NCI-H2227 (cell line): ENCODE measurements at regions not wholly inside any gene's neighbourhood (a gene's known extent, or its start where the extent isn't known, plus 50 kb on each side); places are given as distances from the start of the nearest gene placed in this dataset.
A peak's percentile ranks its signal among the peaks of the same experiment; 100 is the strongest.
"Not testable (repeated sequence)": the region's sequence is repeated elsewhere in the genome, so short reads cannot be mapped to it uniquely, and the experiment has no call there.

Source experiments
- DNase-seq: peaks from one replicate; lab custom pipeline; 2025; ENCODE audit not compliant: unreplicated experiment; lab: John Stamatoyannopoulos, UW

DNA sequence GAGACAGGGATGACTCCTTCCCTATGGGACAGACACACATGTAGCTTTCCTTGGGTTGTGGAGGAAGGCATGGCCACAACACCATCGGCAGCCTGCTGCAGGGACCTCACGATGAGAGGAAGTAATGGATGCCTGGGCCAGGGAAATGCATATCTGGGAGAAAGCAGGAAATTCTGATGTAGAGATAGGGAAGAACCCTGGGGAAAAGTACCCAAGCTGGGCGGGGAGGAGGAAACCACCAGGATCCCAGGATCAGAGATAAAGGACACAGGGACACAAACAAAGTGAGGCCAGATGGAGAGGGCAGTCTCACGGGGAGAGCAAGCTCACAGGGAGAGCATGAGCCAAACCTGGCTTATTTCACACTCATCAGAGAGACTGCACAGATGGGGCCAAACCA lies 294.7 kb upstream of the TEKT4 start:
- not testable (repeated sequence) for DNase-seq

DNA sequence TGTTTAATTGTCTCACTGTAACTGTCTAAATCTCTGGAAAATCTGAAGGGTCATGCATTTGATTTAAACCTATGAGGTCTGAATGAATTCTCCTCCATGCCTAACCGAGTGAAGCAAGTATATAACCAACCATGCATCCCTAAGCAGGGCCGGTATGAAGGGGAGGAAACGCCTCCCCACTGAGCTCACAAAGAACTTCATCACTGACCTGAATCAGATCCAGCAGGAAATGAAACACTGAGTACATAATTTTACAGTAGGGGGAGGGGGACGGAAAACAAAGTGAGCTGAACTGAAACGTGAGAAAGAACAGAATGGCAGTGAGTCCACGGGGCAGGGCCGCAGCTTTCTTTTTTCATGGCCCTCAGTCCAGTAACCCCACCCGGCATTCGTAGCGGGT lies 294.1 kb upstream of the TEKT4 start:
- not testable (repeated sequence) for DNase-seq

DNA sequence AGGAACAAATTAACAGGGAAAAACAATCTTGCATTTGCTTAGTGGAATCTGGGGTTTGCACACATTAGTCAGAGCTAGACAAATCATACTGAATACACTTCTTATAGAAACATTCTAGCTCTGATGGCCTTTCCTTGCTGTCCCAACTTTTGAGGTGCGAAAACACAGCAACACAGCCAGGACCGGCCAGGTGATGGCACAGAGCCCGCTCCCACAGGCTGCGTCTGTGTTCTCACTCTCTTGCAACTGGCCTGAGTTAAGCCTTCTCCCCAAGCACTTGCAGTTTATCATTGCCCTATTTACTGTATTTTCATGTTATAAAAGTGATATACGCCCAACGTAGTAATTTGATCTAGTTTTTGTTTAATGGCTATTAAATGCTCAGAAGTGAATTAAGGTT lies 292.0 kb upstream of the TEKT4 start:
- DNase-seq: not testable (repeated sequence)

DNA sequence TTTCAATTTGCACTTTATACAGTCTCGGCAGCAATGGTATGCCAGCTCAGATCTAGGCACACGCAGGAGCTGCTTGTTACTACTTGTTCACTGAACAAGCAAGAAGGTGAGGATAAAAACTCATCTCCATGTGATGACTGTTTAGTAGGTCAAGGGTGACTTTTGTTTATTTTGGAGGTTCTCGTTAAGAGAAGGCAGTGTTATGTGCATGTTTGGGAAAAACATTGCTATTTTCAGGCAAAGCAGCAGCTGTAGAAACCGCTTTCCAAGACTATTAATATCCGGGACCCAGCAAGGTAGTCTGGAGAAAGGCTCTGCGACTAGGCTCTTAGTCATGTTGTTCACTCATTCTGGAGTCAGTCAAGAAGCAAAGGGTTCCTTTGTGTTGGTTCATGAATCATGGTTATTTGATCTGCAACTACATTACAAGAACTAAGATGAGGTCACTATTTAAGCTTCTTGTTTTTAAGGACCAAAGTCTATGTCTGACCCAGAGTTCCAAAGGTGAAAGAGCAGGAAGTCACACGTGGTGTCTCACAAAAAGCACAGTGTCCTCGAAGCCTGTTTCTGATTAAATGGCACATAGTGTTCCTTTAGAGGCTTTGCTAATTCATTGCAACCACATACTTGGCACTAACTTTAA lies 288.0 kb upstream of the TEKT4 start:
- not testable (repeated sequence) for DNase-seq

DNA sequence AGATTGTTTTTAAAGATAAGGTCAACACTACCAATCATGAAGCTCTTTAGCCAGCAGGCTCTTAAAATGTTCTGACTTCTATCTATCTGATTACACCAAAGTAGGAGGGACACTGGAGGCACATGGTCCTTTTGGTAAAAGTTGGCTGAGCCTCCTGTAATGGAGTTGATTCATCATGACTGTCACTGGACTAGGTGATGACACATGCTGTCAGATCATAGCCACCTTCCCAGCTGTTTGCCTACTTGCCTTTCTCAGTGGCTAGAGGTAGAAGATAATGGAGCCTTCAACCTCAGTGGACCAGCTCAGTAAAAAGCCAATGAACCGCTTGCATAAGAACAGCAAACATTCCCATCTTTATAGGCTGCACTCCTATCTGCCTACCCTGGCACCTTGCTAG lies 286.7 kb upstream of the TEKT4 start:
- DNase-seq: not testable (repeated sequence)

DNA sequence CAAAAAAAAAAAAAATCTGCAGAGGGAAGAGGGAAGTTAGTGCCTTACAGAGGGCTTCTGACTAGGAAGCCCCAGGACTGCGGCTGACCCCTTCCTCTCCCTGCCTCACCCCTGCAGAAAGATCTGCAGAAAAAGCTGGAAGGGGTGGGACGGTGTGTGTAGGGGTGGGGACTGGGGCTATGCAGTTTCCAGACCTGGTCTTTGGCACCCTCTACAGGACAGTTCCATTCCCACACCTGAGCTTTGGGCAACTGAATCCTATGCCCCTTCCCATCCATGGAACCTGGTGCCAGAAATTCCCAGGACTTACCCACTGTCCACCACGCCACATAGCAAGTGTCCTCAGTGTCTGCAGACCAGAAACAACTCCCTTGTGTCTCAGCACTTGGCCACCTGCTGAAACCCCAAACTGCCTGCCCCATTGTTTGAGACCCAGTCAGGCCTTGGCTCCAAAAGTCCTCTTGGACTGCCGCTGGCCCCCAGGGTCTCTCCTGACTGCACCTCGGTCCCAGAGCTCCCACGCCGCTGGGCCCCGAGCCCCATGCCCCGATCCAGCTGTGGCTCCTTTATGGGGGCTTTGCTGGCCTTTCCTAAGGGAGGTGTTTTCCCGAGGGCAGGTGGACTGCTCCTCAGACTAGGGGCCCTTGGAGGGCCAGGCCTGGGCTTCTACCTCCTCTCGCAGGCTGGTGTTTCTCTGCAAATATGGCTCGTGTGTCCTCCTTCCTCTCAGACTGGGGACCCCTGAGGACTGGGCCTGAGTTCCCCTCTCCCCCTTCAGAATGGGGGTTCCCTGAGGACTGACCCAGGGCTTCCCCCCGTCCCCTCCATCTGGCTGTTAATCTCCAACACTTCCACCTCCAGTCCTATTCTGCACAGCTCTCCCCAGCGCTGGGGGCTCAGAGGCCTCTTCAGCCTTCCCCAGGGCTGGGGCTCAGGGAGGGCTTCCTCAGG lies 284.9 kb upstream of the TEKT4 start:
- peak; percentile 16 for DNase-seq

DNA sequence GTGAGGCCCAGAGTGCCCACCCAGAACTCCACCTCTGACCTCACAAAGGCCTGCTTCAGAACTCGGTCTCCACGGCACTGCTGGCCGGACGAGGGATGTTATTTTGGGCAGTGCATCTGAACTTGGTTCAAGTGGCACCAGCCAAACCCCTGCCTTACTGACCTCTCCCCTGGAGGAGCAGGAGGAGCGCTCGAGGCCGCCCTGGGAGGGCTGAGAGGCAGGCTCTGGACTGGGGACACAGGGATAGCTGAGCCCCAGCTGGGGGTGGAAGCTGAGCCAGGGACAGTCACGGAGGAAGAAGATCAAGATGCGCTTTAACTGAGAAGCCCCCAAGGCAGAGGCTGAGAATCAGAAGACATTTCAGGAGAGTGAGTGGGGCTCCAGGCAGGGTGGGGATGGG lies 284.2 kb upstream of the TEKT4 start:
- DNase-seq: not testable (repeated sequence)

DNA sequence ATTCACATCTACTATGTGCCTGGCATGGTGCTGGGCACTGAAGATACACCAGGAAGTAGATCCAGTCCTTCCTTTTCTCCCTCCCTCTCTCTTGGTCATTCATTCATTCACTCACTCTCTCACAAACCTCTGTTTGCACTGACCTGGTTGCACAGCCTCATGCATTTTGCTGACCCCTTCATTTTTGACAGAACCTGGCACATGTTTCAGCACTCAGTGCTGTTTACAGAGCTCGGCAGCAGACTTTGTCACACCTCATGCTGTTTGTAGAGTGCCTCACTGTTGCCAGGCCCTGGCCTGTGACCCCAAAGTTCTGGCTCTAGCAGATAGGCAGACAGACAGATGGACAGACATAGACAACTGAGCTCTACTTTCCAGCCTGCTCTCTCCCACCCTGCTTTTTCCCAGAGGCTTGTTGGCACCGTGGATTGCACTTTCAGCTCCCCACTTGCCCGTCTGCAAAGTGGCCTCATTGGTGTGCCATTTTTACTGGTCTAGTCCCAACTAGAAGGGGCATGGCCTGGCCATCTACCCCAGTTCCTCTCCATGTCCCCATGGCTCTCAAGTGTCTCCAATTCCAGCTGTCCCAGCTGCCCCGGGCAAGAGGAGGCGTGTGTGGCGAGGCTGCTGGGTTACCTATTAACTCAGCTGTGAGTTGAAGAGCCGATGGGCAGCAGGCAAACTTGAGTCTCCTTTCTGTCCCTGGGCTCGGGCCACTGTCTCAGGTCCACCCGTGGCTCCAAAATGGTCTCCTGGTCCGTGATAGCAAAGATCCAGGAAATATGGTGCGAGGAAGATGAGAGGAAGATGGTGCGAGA lies 277.0 kb upstream of the TEKT4 start:
- DNase-seq: not testable (repeated sequence)

DNA sequence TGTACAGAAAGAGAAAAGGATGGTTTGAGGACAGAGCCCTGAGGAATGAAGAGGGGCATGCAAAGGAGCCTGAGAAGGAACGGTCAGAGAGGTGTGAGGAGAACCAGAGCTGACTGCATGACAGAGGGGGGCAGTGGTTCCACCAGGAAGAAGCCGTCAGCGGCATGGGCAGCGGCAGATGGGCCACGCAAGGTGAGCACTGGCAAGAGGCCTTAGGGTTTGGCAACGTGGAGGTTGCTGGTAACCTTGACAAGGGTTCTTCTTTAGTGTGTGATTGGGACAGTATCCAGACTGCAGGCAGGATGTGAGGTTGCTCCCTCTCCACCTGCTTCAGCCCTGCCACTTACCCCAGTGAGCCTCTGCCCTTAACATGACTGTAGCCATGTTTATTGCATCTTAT lies 275.3 kb upstream of the TEKT4 start:
- not testable (repeated sequence) for DNase-seq

DNA sequence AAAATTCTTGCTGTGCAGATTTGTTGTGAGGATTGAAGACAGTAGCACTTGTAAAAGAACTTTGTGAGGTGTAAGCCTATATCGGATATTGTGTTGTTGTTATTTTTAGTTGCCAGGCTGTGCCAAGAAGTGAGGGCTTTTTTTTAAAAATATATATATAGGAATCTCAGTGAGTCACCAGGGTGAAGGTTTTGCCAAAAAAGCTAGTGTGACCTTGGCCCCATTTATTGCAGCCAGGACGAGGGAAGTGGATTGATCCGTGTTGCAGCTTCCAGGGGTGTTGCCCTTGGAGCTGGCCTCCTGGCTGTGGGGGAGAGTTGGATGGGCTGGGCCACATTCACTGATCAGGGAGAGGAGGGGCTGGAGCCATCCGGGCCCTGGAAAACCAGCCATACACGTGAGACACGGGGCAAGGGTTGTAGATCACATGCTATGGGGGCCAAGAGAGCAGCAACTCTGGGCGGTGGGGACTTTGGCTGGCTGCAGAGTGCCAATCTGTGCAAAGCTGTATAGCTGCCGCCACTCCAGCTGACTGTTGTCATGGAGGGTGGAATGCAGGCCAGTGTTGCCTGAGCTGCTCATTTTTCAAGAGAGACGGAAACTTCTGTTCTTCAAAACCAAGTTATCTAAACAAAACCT lies 273.0 kb upstream of the TEKT4 start:
- DNase-seq: not testable (repeated sequence)

DNA sequence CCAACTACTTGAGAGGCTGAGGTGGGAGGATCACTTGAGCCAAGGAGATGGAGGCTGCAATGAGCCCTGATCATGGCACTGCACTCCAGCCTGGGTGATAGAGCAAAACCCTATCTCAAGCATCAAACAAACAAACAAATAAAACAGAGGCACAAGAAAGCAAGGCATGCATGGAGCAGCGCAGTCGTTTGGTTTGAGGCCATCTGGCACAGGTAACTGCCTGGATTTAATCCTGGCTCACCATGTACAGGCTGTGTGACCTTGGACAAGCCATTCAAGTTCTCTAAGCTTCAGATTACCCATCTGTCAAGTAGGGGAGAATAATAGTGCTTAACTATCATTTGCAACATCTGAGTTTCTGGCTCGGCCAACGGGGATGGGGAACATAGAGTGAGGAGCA lies 270.3 kb upstream of the TEKT4 start:
- DNase-seq: not testable (repeated sequence)

DNA sequence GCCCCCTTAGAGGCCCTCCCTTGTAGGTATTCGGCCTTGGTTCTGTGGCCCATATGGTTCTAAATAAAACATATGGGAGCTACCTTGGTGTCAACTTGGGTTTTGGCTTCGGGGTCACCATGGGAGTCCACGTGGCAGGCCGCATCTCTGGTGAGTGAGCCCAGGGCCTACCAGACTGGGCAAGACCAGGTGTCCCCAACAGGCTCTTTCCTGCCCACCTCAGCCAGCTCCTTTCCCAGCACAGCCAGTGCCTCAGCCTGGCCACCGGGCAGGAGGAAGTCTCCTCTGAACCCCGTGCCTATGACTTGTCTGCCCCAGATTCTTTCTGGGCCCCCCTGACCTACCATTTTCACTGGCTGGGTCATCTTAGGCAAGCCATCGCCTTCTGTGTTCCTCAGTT lies 268.8 kb upstream of the TEKT4 start:
- DNase-seq: no peak

DNA sequence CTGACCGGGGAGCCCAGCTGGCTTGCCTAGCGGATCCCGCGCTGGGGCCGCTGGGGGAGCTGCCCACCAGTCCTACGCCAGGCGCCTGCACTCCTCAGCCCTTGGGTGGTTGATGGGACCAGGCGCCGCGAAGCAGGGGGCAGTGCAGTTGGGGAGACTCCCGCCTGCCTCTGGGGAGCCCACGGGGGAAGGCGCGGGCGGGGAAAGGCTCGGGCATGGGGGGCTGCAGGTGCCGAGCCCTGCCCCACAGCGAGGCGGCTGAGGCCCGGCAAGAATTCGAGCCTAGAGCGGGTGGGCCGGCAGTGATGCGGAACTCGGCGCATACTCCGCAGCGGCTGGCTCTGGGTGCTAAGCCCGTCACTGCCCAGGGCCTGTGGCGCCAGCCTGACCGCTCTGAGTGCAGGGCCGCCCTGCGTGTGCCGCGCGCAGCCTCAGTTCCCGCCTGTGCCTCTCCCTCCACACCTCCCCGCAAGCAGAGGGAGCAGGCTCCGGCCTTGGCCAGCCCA lies 249.1 kb upstream of the TEKT4 start:
- DNase-seq: peak; percentile 4

DNA sequence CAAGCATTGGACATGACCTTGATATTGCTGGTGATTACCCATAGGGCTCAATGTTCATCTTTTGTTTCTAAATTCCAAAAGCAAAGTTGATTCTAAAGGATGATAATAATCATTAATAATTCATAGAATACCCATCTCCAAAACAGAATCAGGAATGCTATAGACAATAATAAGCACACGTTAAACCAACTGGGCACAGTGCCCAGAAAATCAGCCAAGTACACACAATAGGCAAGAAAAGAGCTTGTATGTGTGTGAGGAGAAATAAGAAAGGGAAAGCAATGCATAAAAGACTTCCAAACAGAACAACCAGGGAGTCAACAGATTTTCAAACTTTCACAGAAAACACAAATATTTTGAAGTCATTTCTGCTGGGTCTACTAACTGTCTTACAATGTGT lies 242.3 kb upstream of the TEKT4 start:
- DNase-seq: not testable (repeated sequence)

DNA sequence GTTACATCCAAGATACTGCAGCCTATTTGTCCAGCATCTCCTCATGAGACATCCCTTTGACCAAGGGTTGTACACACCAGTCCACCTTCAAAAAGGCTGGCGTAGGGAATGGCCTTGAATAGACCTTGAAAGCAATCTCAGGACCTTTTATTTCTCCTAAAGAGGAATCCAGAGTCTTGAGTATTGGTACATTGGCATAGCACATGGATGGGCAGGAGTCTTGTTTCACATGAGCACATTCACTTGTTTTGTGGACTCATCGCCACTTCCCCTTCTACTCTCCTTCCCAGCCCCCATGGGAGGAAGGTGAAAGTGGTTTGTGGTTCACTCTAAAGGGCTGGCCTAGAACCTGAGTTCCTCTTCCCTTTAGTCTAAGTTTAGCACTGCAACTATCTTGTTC lies 229.8 kb upstream of the TEKT4 start:
- DNase-seq: not testable (repeated sequence)

DNA sequence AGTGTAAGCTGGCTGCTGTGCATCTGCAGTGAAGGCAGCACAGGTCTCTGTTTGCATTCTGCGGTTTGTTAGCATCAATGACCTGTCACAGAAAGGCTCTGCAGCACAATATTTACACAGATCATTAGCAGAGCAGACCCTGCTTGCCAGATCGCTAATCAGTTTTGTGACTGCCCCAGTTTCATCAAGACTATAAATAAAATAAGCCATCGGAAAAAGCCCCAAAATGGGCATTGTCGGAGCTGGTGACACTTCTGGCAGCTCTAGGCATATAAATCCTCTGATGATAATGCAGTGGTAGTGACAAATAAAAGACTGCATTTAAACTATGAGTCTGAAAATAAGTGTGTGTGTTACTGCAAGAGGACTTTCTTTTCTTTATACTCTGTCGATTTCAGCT lies 219.1 kb upstream of the TEKT4 start:
- not testable (repeated sequence) for DNase-seq

DNA sequence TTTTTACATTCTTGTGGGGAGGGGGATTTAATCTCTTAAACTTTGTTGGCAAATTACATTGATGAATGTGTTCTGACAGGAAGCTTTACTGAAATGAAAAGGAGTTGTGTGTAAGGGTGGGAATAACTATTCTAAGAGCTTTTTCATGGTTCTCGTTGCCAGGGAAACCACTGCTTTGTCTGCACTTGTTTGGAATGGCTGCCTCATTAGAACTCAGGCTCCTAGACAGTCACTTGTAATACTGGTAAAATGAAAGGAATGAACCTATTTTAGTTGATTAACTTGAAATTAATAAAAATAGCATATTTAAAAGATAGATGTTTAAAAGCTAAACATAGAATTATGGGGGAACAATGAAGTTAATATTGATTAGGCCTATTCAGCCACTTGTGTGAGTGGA lies 201.4 kb upstream of the TEKT4 start:
- DNase-seq: not testable (repeated sequence)

DNA sequence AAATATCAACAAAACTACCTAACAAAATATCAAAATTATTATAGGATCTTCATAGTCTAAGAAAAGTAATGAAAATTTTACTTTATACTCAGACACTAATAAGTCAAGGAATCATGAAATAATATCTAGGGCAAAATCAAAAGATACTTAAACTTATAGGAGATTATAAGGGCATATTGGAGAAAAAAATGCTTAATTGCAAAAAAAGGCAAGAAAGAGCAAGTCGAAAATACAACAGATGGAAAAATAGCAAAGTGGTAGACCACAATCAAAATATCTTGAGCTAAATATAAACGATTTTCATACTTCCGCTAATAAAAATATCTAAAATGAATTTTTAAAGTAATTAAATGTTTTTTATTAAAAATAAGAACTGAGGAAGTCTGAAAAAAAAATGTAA lies 177.0 kb upstream of the TEKT4 start:
- not testable (repeated sequence) for DNase-seq

DNA sequence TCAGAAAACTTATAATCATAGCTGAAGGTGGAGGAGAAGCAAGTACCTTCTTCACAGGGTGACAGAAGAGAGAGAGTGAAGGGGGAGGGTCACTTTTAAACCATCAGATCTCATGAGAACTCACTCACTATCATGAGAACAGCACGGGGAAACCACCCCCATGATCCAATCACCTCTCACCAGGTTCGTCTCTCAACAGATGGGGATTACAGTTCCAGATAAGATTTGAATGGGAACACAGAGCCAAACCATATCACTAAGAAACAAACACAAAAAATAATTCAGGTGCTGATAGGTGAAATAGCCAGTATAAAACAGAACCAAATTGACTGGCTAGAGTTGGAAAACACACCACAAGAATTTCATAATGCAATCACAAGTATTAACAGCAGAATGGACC lies 162.2 kb upstream of the TEKT4 start:
- DNase-seq: not testable (repeated sequence)

DNA sequence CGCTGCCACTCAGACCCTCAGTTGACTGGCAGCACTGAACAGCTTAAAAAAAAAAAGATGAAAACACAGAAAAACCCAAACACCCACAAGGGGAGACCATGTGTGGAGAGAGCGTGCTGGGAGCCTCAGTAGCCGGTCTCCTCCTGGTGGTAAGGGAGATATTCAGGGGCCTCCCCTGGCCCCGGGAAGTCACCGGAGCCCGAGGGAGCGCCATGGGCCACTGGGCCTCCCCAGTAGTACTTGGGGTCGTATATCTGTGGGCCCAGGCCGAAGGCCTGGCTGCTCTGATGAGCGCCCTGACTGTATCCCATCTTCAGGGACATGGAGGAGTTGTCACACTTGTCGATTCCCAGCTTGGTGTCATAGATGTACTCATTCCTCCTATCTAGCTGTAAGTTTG lies 145.7 kb upstream of the TEKT4 start:
- DNase-seq: no peak

DNA sequence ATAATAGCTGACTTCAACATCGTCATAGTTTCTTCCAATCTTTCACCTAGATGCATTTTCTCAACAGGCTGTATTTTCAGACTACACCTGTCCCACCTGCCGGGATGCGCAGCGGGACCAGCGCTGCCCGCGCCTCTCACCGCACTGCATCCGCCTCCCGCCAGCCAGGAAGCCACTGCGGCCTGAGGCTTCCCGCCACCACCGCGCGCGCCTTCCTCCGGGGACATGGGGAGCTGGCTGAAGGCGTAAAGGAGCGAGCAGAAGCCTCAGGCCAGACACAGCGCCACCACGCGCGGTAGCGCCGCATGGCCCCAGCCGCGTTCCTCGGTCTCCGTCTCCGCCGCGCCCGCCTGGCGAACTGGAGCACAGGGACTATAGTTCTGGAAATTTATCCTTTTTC lies 135.7 kb upstream of the TEKT4 start:
- not testable (repeated sequence) for DNase-seq
